Prostate gland (tissue), 2 donors: ENCODE measurements at regions not wholly inside any gene's neighbourhood (a gene's known extent, or its start where the extent isn't known, plus 50 kb on each side); places are given as distances from the start of the nearest gene placed in this dataset.

Experiments used
- DNase-seq: peaks from one replicate; pipeline ENCODE4 v3.0.0-alpha.2; 2019; ENCODE audit warnings: low spot score
- H3K27ac ChIP-seq, 2 donors: fragments of 200-600 bp; sonication (generic); 2 replicates each; pipeline ENCODE4 v1.5.1; 2017 to 2019
- H3K27me3 ChIP-seq: fragments of 200-600 bp; sonication (generic); replicated peaks from 2 replicates; pipeline ENCODE4 v1.5.1; 2019; ENCODE audit not compliant: insufficient read depth
- H3K36me3 ChIP-seq, 2 donors: fragments of 200-600 bp; sonication (generic); 1 replicate in 1 of 2; 2 replicates in 1 of 2; pipeline versions ENCODE4 v1.5.1 to v1.8.1; 2017 to 2019
- H3K4me1 ChIP-seq: fragments of 200-600 bp; sonication (generic); replicated peaks from 2 replicates; pipeline ENCODE4 v1.5.1; 2019
- H3K4me3 ChIP-seq, 2 donors: fragments of 200-600 bp; sonication (generic); 2 replicates each; pipeline ENCODE4 v1.5.1; 2017 to 2019
- H3K9me3 ChIP-seq: fragments of 200-600 bp; sonication (generic); 2 replicates; pipeline ENCODE4 v1.5.1; 2017
- POLR2A ChIP-seq: fragments of 450-650 bp; IDR thresholded peaks from one replicate; pipeline ENCODE4 v1.6.1; 2016; ENCODE audit warnings: antibody characterized with exemption, mild to moderate bottlenecking
- POLR2AphosphoS5 ChIP-seq: sonication (generic); formaldehyde crosslinking; IDR thresholded peaks from one replicate; pipeline ENCODE4 v1.6.1; 2017; ENCODE audit warnings: antibody characterized with exemption
- WGBS: methylation state at CpG from one replicate; pipeline ENCODE4 v1.1.5; 2018; 5-methylcytosine and 5-hydroxymethylcytosine counted together
- intact Hi-C: fragments of 100-400 bp; cut with DNase I; formaldehyde crosslinking; loops from one replicate; pipeline ENCODE4 v1.14.2; 2022
- TF ChIP-seq, protein P1 (sequence below), 4 experiments: fragments of 200-600 bp in 2 of 4; fragments of 450-650 bp in 2 of 4; sonication (generic) in 2 of 4; IDR thresholded peaks; 1 replicate in 3 of 4; 2 replicates in 1 of 4; pipeline ENCODE4 v1.5.1; 2016 to 2019; ENCODE audit warnings: antibody characterized with exemption in 4 of 4, mild to moderate bottlenecking in 2 of 4, moderate library complexity in 2 of 4

DNA sequence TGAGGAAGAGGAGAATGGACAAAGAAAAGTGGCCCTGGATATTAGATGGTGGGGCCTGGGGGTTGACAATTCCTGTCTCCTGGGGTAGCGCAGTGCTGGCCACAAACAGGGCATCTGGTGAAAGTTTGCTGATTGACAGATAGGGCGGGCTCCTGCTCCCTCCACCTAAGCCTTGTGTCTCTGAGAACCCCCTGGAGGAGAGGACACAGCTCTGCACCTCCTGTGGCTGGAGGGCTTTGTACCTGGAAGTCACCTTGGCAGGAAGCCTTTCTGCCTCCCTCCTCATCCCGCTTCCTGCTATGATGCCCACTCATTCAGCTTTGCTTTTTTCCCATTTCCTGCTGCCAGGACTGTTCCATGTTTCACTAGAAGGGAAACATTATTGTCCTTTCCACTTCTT is 72.4 kb downstream of the RHOB start:
- no peaks in the 10 kb centered on the region for H3K27me3 ChIP-seq
- no peaks in the 10 kb centered on the region for H3K36me3 ChIP-seq
- H3K27ac ChIP-seq = no peak overlapping the region
- no peak overlapping the region for H3K4me3 ChIP-seq
- intact Hi-C loops = no loop called here
- 98% methylated on average over 3 of the region's 3 CpGs for WGBS
- no peak for TF ChIP-seq POLR2AphosphoS5
- TF ChIP-seq, protein P1, sequence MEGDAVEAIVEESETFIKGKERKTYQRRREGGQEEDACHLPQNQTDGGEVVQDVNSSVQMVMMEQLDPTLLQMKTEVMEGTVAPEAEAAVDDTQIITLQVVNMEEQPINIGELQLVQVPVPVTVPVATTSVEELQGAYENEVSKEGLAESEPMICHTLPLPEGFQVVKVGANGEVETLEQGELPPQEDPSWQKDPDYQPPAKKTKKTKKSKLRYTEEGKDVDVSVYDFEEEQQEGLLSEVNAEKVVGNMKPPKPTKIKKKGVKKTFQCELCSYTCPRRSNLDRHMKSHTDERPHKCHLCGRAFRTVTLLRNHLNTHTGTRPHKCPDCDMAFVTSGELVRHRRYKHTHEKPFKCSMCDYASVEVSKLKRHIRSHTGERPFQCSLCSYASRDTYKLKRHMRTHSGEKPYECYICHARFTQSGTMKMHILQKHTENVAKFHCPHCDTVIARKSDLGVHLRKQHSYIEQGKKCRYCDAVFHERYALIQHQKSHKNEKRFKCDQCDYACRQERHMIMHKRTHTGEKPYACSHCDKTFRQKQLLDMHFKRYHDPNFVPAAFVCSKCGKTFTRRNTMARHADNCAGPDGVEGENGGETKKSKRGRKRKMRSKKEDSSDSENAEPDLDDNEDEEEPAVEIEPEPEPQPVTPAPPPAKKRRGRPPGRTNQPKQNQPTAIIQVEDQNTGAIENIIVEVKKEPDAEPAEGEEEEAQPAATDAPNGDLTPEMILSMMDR (IDR thresholded peaks at IDR 0.05) = no peak
- TF ChIP-seq POLR2A = no peak
- DNase-seq = no peak
- H3K4me1 ChIP-seq = no peaks in the 10 kb centered on the region
- H3K9me3 ChIP-seq = no peaks in the 10 kb centered on the region

DNA sequence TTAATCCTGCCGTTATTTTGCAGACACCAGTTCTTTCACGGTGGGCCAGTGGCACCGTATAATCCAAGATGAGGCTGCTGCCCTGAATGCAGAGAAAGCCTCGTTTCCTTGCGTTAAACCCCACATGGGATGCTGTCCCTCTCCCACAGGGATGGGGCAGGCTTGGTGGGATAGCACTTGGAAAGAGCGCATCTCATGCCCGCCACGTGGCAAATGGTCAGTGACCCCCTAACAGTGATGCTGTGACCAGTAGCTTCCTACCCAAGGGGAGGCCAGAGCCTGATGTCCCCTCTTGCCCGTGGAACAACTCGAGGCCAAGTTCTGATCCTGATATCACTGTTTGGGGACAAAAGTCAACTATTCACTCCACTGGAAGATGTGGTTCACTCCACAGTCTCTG is 73.3 kb downstream of the RHOB start:
- no peaks in the 10 kb centered on the region for H3K27me3 ChIP-seq
- TF ChIP-seq, protein P1 (IDR thresholded peaks at IDR 0.05) = no peak
- TF ChIP-seq POLR2A (no peak), POLR2AphosphoS5 (no peak)
- 95% methylated on average over 10 of the region's 10 CpGs for WGBS

DNA sequence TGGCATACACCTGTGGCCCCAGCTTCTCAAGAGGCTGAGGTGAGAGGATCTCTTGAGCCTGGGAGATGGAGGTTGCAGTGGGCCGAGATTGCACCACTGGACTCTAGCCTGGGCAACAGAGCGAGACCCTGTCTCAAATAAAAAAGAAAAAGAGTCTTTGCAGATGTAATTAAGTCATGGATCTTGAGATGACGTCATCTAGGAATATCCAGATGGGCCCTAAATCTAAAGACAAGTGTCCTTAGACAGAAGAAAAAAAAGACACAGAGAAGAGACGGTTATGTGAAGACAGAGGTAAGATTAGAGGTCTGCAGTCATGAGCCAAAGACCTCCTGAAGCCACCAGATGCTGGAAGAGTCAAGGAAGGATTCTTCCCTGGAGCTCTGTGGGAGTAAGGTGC is 74.3 kb downstream of the RHOB start:
- Histone ChIP-seq H3K4me1 (no peaks in the 10 kb centered on the region), H3K27ac (no peak overlapping the region), H3K36me3 (no peaks in the 10 kb centered on the region), H3K9me3 (no peaks in the 10 kb centered on the region), H3K4me3 (no peak overlapping the region), H3K27me3 (no peaks in the 10 kb centered on the region)
- WGBS = 95% methylated on average over 4 of the region's 4 CpGs
- no peak for DNase-seq
- intact Hi-C loops = no loop called here
- TF ChIP-seq, protein P1 (IDR thresholded peaks at IDR 0.05) = no peak
- TF ChIP-seq POLR2AphosphoS5 = no peak
- no peak for TF ChIP-seq POLR2A

More for the DNA sequence above, 73.3 kb downstream of the RHOB start:
- H3K9me3 ChIP-seq = no peaks in the 10 kb centered on the region
- intact Hi-C loops = no loop called here
- no peak for DNase-seq
- no peaks in the 10 kb centered on the region for H3K4me1 ChIP-seq
- no peaks in the 10 kb centered on the region for H3K36me3 ChIP-seq
- H3K4me3 ChIP-seq = no peak overlapping the region
- H3K27ac ChIP-seq = no peak overlapping the region

DNA sequence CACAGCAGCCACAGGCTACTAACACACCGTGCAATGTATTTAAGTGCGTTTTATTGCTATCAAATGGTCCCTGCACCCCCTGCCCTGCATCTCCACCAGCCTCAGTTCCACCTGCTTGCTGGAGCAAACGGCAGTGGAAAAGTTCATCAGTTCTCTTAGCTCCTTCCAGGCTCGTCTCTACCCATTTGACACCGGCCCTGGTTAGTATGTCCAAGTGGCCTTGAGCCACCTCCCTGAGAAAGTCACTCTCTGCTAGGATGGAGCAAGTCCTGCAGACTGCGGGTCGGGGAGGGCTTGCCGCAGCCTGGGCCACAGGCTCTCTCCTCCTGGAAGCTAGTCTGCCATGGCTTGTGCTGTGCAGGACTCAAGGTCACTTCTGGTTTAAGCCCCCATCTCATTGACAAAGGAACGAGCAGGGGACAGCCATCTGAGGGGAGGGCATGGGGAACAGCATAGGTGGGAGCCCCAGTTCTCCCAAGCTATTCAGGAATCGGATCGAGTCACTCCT is 74.9 kb downstream of the RHOB start:
- H3K27ac ChIP-seq = no peak overlapping the region
- H3K27me3 ChIP-seq = no peaks in the 10 kb centered on the region
- H3K4me3 ChIP-seq = no peak overlapping the region
- TF ChIP-seq, protein P1 (IDR thresholded peaks at IDR 0.05) = no peak
- TF ChIP-seq POLR2AphosphoS5 (no peak), POLR2A (no peak)
- H3K4me1 ChIP-seq = no peaks in the 10 kb centered on the region
- 85% methylated on average over 11 of the region's 11 CpGs for WGBS
- intact Hi-C loops = no loop called here
- H3K36me3 ChIP-seq = no peaks in the 10 kb centered on the region
- DNase-seq = no peak
- no peaks in the 10 kb centered on the region for H3K9me3 ChIP-seq

DNA sequence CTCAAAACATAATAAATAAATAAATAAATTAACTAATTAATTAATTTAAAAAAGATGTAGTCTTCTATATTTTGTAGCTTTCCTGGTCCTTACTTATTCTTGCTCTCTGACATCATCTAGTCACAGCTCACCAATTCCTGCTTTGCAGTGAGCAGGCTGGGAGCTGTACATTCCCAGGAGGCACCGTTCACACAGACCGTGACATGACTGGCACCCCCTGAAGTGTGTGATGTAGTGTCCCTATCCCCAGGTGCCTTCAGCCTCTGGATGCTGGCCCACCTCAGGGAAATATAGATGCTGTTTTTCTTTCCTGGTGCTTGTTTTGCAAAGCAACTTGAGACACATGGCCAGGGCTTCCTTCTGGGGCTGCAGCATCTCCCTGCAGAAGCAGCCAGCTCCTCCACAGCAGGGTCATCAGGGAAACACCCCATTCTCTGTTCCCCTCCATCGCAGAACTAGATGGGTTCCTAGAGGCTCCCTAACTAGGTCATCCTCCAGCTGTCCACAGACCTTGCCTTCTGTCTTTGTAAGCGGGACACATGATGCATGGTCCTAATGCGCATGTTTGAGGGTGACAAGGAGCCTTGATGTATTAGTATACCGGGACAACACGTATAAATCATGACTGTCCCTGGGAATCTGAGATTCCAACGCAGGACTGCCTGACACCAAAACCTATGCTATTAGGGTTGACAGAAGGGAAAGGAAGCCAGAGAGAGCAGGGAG is 76.4 kb downstream of the RHOB start:
- TF ChIP-seq POLR2A = no peak
- H3K27ac ChIP-seq = no peak overlapping the region
- 90% methylated on average over 8 of the region's 8 CpGs for WGBS
- intact Hi-C loops = no loop called here
- DNase-seq = no peak
- no peaks in the 10 kb centered on the region for H3K9me3 ChIP-seq
- H3K4me3 ChIP-seq = no peak overlapping the region
- no peaks in the 10 kb centered on the region for H3K27me3 ChIP-seq
- H3K36me3 ChIP-seq = no peaks in the 10 kb centered on the region
- H3K4me1 ChIP-seq = no peaks in the 10 kb centered on the region
